DMS53 treated with DMSO at 0.1 percent for 48 hours (cell line): ENCODE measurements at regions not wholly inside any gene's neighbourhood (a gene's known extent, or its start where the extent isn't known, plus 50 kb on each side); places are given as distances from the start of the nearest gene placed in this dataset.

Experiments used
- DNase-seq: peaks from one replicate; lab custom pipeline; 2025; ENCODE audit not compliant: unreplicated experiment; lab: John Stamatoyannopoulos, UW

GRCh38 chr20:52738081-52738480, 234.1 kb upstream of the TSHZ2 start:
- DNase-seq = no peak

- DNase-seq = no peak
These were observed 235.7 kb upstream of the TSHZ2 start for GRCh38 chr20:52736507-52736906.

GRCh38 chr20:52731093-52731492, 241.1 kb upstream of the TSHZ2 start:
- DNase-seq = no peak

GRCh38 chr20:52727740-52728456, 244.3 kb upstream of the TSHZ2 start:
- no peak for DNase-seq

GRCh38 chr20:52724541-52724940, 247.6 kb upstream of the TSHZ2 start:
- DNase-seq = no peak

- DNase-seq = no peak
These were observed 249.1 kb upstream of the TSHZ2 start for GRCh38 chr20:52722926-52723688.

GRCh38 chr20:52708137-52708536, 264.0 kb upstream of the TSHZ2 start:
- no peak for DNase-seq

GRCh38 chr20:52704553-52704952, 267.6 kb upstream of the TSHZ2 start:
- DNase-seq = no peak

GRCh38 chr20:52688345-52688744, 283.8 kb upstream of the TSHZ2 start:
- DNase-seq = no peak

GRCh38 chr20:52684905-52685304, 287.3 kb upstream of the TSHZ2 start:
- DNase-seq = no peak

GRCh38 chr20:52684176-52684575, 288.0 kb upstream of the TSHZ2 start:
- DNase-seq = no peak

GRCh38 chr20:52683761-52684160, 288.4 kb upstream of the TSHZ2 start:
- no peak for DNase-seq

- no peak for DNase-seq
These were observed 289.9 kb upstream of the TSHZ2 start for GRCh38 chr20:52682237-52682636.

GRCh38 chr20:52681288-52681687, 290.9 kb upstream of the TSHZ2 start:
- no peak for DNase-seq

GRCh38 chr20:52677216-52677615, 294.9 kb upstream of the TSHZ2 start:
- DNase-seq = no peak

GRCh38 chr20:52676283-52676995, 295.7 kb upstream of the TSHZ2 start:
- no peak for DNase-seq

- DNase-seq = no peak
These were observed 296.8 kb upstream of the TSHZ2 start for GRCh38 chr20:52675375-52675774.

- DNase-seq = no peak
These were observed 303.5 kb upstream of the TSHZ2 start for GRCh38 chr20:52668626-52669025.

GRCh38 chr20:52667358-52667757, 304.8 kb upstream of the TSHZ2 start:
- DNase-seq = no peak

- DNase-seq = no peak
These were observed 306.7 kb upstream of the TSHZ2 start for GRCh38 chr20:52665441-52665840.

GRCh38 chr20:52655395-52655794, 316.8 kb upstream of the TSHZ2 start:
- no peak for DNase-seq

GRCh38 chr20:52654567-52654966, 317.6 kb upstream of the TSHZ2 start:
- no peak for DNase-seq
